GM18505 (cell line): ENCODE measurements at regions not wholly inside any gene's neighbourhood (a gene's known extent, or its start where the extent isn't known, plus 50 kb on each side); places are given as distances from the start of the nearest gene placed in this dataset.

ENCODE experiments used
- ATAC-seq: cut with Tn5 transposase; IDR thresholded peaks from one replicate; pipeline ENCODE4 v1.9.1; 2021; ENCODE audit not compliant: unreplicated experiment
- POLR2A ChIP-seq: IDR thresholded peaks from 4 replicates; pipeline ENCODE4 v1.6.1; 2011; ENCODE audit warnings: borderline replicate concordance; ENCODE audit not compliant: insufficient read depth, insufficient read length; ENCODE audit errors: extremely low read depth

DNA sequence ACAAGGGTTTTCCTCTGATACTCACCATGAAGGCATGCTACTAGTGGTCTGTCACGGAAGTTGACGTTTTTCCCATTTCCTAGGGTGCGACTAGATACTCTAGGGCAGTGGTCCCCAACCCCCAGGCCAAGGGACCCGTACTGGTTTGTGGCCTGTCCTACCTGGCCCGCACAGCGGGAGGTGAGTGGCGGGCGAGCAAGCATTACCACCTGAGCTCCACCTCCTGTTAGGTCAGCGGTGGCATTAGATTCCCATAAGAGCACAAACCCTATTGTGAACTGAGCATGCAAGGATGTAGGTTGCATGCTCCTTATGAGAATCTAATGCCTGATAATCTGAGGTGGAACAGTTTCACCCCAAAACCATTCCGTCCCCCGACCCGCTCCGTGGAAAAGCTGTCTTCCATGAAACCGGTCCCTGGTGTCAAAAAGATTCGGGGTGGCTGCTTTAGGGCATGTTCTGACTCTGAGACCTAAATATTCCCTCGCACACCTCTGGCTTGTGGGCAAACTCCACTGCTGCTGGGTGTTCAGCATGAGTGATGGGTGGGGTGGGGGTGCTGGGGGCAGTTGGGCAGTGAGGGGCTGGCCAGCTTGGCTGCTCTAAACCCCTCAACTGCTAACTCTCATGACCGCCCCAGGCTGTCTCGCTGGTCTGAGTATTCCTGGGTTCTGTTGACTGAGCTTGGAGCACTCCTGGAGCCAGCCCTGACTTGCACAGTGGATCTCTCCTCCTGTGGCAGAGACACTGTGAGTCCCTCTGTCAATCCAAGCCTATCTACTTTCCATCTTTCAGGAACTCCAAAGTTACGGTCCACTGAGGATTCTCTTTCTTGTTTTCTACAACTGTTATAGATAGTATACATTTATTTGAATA lies 78.3 kb upstream of the NEK6 start:
- no peak for ATAC-seq
- no peak for TF ChIP-seq POLR2A

DNA sequence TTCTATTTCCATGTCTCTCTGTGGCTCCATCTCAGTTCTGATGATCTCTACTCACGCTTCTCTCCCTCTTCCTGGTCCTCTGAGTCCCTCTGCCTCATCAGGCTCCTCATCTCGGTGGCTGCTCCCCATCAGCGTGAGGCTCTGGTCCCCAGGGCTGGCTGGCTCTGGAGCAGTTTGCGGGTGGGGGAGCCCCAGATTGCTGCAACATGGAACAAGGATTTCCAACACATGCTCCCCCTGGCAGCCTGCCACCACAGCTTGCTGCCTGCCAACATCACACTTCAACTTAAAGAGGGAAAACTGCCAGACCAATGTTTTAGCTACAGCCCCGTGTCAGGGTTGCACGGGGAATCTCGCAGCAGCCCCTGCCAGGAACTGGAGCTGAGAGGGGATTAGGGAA lies 77.2 kb upstream of the NEK6 start:
- TF ChIP-seq POLR2A, result no peak
- no peak for ATAC-seq

DNA sequence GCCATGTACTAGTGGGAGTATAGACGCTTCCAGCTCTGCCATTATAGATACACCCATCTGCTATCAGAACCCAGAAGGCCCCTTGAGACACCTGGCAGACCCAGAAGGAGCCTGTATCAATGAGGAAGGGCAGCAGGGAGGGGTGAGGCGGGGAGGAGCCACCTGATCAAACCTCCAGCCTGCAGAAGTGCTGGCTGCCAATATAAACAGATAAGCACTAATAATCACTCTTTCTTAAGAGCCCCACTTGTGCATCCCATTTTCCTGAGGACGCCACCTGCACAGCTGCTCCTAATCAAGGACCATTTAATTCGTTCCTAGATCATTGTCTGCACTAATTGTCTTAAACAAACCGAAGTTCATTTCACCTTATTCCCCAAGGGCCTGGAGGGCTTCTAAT lies 75.0 kb upstream of the NEK6 start:
- no peak for TF ChIP-seq POLR2A
- ATAC-seq, result no peak

DNA sequence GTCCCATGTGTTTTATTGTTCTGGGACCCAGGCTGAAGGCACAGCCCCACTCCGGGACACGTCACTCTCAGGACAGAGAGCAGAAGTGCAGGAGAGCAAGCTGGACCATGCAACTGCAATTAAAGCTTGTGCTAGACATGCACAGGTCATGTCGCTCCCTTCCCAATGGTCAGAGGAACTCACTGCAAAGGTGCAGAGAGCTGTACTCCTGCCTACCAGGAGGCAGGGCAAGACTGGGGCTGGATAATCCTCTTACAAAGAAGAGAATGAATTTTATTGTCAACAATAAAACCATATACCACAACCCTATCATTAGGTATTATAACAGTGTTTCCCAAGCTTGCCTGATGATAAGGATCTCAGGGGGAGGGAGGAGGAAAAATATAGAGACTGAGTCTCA lies 74.0 kb upstream of the NEK6 start:
- no peak for TF ChIP-seq POLR2A
- ATAC-seq, result no peak

DNA sequence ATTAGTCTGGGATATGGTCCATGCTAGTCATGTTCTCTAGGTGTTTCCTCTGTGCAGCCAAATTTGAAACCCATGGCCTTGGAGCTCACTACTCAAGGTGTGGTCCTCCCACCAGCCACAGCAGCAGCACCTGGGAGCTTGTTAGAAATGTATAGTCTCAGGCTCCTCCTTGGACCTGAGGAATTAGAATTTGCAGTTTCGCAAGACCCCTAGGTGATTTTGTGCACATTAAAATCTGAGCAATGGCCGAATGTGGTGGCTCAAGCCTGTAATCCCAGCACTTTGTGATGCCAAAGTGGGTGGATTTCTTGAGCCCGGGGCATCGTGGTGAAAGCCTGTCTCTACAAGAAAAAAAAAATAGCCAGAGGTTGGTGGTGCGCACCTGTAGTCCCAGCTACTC lies 72.3 kb upstream of the NEK6 start:
- TF ChIP-seq POLR2A, result no peak
- no peak for ATAC-seq

DNA sequence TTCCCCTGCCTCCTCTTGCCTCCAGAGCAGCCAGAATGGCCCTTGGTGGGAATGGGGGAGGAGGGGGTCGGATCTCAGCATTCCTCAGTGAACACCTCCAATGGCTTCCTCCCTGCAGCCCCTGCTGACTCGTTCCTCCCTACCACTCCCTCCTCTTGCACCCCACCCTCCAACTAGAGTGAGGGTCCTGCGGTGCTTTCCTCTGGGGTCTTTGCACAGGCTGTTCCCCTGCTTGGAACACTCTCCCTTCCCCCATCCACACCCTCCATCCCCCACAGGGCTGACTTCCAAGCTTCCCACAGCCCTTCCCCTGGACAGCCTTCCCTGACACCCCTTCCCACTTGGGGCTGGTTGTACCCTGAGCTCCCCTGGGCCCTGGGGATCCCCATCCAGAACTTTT lies 70.4 kb upstream of the NEK6 start:
- no peak for ATAC-seq
- no peak for TF ChIP-seq POLR2A

DNA sequence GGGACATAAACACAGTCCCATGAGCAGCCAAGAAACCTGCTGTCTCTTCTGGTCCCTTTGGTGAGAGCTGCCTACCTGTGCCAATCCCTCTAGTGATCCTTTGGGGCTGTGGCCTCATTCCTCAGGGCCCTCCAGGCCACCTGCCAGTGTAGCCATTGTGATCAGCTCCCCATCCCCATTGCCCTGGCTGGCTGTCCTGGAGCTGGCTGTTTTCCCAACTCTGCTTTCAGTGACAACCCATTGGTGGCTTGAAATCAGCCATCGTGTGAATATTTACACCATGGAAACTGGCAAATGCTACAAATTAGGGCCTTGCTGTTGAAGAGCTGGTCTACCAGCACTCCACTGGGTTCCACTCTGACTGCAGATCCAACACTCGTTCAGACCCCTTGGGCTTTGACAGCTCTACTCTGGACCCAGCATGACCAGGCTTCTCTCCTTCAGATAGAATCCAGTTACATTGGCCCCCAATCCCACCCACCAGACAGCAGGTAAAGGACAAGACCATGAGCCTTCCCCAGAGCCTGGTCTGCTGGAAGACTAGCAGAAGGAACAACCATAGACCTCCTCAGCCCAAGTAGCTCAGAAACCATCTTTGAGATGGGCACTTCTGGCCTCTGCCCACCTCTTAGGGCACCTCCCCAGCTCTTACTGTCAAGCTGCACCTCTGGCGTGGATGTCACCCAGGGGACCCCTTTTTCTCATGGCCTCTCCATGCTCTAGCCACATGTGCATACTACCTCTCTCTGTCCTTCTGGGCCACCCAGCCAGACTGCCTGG lies 69.2 kb upstream of the NEK6 start:
- no peak for TF ChIP-seq POLR2A
- ATAC-seq, result no peak

DNA sequence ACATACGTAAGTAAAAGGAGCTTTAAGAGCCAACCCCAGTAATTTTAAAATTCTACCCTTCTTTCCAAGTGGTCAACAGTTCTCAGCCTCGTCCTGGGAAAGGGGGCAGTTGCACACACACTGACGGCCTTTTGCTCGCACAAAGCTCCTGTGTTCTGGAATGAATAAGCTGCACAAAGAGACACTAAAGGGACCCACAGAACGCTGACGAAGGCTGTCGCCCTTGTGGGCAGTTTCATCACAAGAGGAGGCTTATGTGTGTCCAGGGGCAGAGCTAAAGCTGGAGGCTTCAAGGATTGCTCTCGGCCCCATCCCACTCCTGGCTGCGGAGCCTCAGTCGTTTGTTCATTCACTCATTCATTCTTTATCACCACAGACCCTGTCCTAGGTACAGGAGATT lies 67.0 kb upstream of the NEK6 start:
- ATAC-seq, result no peak
- no peak for TF ChIP-seq POLR2A

DNA sequence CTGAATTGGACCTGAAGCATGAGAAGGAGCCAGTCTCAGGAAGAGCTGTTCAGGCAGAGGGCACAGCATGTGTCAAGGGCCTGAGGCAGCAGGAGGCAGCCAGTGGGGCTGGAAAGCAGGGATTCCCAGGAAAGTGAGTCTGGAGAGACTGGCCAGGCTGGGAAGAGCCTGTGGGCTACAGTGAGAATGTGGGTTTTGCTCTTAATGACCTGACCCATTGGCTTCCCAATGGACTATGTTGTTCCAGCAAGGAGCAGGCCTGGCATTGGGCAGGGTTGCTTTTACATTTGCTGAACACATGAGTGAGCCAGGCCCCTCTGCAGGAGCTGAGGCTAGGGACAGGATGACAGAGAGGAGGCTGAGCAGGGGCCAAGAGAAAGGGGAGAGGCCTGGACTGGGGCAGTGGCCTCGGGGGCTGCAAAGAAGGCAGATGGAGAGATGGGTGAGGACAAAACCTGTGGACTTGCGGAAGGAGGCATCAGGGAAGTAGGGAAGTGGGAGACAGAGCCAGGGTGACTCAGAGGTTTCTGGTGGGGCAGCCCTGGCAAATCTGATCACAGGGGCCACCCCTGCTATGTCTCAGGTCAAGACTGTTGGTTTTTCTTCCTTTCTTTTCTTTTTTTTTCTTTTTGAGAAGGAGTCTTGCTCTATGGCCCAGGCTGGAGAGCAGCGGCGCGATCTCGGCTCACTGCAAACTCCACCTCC lies 65.9 kb upstream of the NEK6 start:
- TF ChIP-seq POLR2A, result no peak
- ATAC-seq, result no peak

DNA sequence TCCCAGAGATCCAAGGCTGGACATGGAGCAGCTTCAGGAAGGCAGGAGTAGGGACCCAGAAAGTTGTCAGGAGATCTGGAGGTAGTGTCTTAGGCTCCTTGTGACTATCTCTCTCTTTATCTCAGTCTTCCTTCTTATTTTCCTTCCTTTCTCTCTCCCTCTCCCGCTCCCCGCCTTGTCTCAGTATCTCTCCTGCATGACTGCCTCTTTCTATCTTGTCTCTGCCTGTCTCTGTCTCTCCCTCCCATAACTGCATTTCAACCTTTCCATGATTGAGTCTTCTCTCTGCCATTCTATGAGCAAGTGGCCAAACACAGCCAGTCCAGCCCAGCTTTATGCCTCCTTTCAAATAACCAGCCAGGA lies 61.0 kb upstream of the NEK6 start:
- ATAC-seq, result no peak
- TF ChIP-seq POLR2A, result no peak

DNA sequence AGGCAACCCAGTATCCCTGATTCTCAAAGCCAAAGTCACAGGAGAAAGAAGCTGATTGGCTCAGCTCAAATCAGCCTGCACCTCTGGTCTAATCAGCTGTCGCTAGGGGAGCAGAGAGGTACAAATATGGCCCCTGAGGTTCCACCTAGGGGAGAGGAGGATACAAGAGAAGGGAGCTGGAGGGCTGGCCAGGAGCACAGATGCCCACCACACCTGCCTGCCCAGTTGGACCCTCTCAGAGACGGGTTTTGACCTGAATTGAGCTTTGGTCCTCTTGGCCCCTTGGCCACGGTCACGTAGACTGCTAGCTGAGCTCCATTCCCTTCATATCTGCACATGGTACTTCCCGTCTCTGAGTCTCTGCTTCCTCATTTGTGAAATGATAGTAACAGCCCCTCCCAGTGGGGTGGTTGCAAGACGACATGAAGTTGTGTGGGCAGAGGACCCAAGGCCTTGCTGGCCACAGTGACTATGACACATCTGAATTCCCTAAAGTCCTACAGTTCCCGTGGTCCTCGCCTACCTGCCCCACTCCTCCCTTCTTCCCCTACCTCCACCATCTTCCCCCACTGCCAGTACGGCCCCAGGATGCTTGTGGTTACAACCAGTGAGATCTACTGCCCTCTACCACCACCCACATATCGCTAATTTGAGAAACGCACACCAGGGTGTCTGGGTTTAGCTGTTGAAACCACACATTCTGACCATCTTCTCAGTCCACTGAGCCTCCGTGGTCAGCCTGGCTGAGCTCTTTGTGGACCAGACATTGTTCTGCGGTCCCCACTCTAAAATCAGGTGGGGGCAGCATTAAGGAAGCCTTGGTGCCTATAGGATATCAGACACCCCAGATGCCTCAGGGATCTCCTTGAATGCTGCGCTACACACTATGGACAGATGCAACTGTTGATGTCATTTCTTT lies 60.3 kb upstream of the NEK6 start:
- TF ChIP-seq POLR2A, result peak; percentile 76
- peak; percentile 56 for ATAC-seq

DNA sequence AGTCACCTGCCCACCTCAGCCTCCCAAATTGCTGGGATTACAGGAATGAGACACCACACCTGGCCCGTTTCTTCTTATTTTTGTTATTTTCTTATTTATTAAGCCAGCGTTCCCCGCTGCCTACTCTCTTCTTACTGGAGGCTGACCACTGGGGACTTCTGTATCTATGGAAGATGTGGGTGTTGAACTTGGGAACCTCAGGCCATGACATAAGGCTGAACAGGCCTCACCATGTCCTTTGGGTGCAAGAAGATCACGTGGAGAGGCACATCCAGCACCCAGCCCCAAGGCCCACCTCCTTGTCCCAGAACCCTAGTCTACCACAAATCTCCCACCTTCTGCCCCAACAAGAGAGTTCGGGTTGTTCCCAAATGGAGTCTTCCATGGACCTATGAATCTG lies 59.4 kb upstream of the NEK6 start:
- no peak for ATAC-seq
- TF ChIP-seq POLR2A, result no peak

DNA sequence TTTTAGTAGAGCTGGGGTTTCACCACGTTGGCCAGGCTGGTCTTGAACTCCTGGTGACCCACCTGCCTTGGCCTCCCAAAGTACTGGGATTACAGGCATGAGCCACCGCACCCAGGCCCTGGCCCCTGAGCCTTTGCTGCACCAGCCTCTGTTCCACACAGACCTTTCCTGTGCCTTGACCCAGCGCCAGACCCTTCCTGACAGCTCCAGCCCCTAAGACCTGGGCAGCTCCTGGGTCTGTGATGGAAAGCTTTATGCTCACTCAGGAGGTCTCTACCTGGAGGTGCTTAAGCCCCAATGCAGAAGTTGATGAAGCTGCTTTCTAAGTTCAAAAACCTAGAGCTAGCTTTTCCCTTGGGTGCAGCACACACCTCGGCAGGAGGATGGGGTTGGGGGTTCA lies 58.8 kb upstream of the NEK6 start:
- TF ChIP-seq POLR2A, result no peak
- no peak for ATAC-seq
